GM21367 (cell line): ENCODE measurements at regions not wholly inside any gene's neighbourhood (a gene's known extent, or its start where the extent isn't known, plus 50 kb on each side); places are given as distances from the start of the nearest gene placed in this dataset.
"Not testable (repeated sequence)": the region's sequence is repeated elsewhere in the genome, so short reads cannot be mapped to it uniquely, and the experiment has no call there.

Source experiments
- ATAC-seq: cut with Tn5 transposase; IDR thresholded peaks from one replicate; pipeline ENCODE4 v1.9.1; 2021; ENCODE audit not compliant: unreplicated experiment

DNA sequence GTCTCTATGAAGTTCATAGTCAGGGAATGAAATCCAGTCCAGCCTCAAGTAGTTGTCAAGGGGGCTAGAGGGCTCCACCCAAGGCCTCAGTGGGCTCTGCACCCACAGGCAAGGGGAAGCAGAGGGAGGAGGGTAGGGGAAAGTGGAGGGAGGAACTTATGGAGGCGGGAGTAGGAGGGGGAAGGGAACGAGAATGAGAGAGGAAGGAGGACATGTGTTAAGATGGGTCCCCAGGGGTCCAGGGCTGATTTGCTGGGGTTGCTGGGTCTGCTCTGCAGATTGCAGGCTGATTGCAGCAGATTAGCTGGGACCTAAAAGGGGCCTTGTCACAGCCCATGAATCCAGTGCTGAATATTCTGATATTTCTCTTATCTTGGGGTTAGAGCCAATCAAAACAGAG is 166.9 kb upstream of the IL12B start:
- ATAC-seq, result no peak

DNA sequence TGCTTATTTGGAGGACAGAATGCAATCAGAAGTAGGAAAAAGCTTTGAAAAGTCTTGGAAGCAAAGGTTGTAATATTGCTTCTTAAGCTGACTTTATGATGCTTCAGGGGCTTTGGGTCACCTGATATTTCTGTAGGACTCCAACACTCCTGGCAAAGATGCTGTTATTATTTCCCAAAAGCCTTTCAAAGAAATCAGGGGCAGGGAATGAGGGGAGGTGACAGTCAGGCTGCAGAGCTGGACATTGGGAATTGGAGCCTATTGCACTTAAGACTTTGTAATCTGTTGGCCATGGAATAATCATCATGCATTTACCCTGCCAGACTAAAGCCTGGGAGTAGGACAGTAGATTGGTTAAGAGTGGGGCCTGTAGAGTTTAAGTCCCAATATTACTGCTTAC is 168.3 kb upstream of the IL12B start:
- no peak for ATAC-seq

DNA sequence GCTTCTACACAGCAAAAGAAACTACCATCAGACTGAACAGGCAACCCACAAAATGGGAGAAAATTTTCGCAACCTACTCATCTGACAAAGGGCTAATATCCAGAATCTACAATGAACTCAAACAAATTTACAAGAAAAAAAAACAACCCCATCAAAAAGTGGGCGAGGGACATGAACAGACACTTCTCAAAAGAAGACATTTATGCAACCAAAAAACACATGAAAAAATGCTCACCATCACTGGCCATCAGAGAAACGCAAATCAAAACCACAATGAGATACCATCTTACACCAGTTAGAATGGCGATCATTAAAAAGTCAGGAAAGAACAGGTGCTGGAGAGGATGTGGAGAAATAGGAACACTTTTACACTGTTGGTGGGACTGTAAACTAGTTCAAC is 171.8 kb upstream of the IL12B start:
- ATAC-seq, result not testable (repeated sequence)

DNA sequence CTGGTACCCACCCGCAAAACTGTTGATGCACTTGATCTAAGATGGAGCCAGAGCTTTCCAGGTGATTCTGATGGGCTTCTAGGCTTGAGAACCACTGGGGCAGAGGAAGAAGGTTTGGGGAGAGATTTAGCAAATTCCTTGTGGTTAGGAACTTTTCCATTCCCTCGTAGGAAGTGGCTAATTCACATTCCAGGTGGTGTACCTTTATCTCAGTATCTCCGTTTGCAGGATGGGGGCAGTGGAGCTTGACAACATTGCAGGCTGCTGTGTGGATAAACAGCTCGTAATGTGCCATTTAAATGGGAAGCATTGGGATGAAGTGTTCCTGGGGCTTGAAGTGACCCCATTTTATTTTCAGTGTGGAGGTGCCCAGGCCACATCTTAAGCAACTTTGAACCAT is 172.9 kb upstream of the IL12B start:
- no peak for ATAC-seq

DNA sequence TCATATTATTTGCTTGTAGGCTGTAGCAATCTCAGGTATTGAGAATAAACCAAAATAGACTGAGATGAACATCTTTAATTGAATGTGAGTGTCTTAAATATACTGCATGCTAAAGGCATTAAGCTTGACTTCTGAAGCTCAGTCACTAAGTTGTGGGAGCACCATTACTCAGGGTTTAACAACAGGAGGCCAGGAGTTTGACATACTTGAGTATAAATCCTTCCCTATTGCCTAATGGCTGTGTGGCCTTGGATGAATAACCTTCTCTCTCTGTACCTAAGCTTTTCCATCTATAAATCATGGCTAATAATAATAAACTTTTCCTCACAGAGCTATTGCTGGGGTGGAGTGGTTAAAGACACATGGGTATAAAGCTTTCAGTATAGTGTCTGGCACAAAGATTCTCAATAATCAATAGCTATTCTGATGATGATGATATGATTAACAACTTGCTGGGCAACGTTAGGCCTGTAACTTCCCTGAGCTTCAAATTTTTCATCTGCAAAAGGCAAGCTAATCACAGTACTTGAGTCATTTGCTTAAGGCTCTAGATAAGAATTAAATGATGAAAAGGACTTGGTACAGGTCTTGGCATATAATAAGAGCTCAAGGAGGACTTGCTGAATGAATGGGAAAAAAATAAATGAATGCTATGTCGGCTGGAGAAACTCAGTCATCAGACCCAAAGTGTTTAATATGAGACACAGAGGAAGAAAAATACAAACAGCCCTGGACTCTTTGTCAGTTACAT is 174.0 kb upstream of the IL12B start:
- ATAC-seq, result no peak

DNA sequence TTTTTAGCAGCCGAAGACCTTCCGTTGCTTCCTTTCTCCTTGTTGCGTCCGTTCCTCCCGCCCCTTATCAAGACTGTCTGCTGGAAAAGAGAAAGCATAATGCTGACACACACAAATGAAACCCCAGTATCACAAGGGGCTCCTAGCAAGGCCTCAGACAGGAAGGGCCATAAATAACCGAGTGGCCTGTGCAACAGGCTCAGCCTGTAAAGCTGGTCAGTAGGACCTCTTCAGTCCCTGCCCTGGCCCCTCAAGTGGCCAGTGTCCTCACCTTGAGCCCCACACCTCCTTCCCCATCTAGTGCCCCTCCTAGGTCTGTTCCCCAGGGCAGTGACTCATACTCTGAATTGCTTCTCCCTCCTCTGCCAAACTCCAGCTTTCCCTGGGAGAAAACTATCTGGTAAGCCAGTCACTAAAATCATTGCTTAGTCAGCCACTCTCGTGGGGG is 174.6 kb upstream of the IL12B start:
- ATAC-seq, result no peak

DNA sequence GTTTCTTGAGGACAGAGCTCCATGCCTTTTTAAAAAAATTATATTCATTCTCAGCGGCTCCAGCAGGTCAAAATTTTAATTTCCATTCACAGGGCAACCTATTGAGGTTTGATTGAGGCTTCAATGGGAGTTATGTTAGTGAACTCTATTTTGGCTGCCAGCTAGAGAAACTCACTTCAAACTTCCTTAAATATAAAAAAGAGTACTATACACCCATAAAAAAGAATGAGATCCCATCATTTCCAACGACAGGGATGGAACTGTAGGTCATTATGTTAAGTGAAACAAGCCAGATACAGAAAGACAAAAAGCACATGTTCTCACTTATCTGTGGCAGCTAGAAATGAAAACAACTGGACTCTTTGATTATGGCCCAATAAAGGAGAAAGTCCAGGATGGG is 176.8 kb upstream of the IL12B start:
- no peak for ATAC-seq

DNA sequence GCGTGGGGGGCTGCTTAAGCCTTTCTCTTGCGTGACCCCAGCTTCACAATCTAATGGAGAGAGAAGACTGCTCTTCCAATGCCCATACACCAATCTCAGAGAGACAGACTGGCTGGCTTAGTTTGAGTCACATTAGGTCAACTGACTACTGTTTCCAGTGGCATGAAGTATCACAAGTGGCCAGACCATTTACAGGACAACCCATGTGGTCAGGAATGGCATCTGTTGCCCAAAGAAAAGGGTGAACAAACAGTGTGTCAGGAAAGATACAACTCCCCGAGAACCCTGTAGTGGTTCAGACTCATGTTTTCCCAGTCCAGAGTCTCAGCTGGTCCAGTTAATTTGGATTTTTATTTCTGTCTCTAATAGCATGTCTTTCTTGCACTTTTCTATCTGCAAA is 177.4 kb upstream of the IL12B start:
- ATAC-seq, result no peak

DNA sequence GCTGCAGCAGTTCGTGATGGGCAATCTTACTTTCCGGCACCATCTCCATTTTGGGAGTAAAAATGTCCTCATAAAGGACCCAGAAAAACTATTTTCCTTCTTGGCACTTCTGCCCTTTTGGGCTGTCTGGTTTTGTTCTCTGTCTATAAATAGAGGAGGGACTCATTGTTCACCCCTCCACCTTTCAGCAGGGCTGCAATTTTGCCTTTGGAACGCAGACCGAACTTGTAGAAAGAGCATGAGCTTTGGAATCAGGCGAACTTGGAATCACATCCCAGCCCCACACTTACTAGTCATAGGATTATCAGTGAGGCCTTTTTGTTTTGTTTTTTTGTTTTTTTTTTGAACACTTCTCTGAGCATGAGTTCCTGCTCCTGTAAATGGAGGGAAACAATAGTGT is 178.1 kb upstream of the IL12B start:
- ATAC-seq, result no peak

DNA sequence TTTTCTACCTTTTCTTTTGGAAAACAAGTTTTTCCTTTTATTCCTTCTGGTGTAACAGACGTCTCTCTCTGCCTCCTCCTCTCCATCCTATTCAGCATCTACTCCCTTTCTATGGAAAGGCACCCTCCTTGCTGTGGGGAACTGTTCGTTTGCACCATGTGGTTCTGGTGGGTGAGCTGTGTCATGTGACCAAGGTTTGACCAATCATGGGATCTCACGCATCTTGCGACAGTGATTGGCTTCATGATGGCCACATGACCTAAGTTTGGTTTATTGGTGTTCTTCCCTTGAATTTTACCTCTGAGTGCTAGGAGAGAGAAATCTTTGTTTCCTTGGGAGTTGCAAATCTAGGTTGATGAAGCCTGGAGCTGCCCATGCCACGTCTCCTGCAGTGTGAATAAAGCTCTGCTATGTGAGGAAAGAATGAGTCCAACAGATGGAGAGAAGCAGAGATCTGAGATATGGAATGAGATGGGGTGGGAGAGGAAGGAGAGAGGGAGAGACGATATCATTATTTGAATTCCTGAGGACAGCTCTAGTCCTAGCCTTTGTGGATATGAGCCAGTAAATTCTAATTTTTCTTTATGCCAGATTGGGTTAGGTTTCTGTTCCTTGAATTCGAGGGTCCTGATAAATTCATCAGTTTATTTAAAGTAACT is 178.8 kb upstream of the IL12B start:
- ATAC-seq, result no peak

DNA sequence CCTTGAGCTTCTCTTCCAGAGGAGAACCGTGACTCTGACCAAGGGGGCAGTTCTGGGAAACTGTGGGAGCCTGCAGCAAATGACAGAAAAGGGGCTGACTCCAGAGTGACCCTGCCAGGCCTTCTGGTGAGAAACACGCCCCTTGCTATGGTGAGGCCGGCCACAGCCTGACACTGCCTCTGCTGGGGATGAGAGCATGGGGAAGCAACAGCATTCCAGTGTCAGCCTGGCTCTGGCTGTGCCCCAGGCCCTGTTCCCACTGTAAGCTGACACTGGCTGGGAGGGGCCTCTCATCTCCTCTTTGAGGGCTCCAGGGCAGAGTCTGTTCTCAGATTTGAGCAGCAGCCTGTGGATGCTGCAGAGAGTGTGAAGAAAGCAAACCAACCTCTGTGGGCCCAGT is 180.0 kb upstream of the IL12B start:
- no peak for ATAC-seq

DNA sequence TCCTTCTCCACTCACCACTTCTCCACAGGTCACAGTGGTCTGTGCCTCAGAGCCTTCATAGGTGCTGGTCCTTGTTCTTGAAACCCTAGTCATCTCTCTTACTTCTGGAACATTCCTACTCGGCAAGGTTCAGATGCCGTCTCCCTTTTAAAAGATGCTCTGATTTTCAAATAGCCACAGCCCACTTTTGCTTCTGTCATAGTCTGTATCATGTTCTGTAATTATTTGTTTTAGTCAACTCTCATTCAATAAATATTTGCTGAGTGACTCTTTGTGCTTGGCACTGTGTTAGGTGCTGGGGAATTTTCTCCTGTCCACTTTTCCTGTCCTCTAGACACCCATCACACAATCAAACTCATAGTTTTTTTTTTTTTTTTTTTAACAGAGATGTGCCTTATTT is 181.3 kb upstream of the IL12B start:
- no peak for ATAC-seq

DNA sequence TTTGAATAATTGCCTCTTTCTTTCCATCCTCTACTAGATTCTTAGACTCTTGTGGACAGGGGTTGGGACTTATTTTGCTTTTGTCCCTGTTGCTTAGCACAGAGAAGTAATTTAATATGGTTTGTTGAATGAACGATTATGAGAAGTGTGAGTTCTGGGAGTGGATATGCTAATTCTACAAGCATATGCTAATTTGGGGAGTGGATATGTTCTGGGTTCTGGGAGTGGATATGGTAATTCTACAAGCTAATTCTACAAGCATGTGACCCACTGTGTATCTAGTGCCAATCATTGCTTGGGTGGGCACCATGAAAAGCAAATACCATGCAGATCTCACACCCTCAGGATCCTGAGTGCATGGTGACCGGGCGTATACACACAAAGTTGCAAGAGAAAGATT is 181.8 kb upstream of the IL12B start:
- ATAC-seq, result no peak

DNA sequence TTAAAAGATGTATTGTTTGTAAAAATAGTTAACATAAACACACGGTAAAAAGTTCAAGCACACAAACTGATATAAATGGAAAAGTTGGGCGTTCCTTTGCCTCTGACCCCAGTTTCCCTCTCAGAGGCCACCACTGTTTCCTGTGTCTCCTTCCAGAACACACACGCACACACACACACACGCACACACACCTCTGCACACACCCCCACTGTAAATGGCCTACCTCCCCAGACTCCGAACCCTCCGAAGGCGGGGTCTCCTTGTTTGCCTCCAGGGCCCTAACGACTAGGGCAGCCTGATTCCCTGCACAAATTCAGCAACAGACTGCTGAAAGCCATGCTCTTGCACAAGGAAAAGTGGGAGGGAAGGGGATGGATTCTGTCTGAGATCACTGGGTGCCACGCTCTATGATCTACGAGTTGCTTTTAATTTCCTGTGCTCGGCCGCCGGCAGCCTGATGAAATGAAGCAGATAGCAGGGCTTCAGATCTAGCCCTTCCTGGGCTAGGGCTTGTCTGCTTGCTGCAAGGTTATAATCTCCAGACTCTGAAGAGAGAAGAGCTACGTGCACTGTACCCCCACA is 184.0 kb upstream of the IL12B start:
- no peak for ATAC-seq

DNA sequence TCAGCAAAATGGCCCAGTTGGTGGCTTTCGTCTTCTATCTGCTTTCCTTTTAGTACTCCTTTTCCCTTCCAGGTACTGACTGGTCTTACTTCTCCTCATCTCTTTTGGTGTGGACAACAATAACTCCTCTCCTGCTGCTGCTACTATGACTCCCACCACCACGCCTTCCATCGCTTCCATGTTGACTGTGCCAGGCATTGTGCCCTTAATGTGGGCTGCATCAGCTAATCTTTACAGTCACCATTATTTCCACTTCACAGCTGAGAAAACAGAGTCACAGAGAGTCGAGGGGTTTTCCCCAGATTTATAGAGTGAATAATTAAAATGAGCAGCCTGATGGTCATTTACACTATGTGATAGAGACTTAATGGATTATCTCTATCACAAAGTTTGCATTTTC is 184.9 kb upstream of the IL12B start:
- ATAC-seq, result no peak

DNA sequence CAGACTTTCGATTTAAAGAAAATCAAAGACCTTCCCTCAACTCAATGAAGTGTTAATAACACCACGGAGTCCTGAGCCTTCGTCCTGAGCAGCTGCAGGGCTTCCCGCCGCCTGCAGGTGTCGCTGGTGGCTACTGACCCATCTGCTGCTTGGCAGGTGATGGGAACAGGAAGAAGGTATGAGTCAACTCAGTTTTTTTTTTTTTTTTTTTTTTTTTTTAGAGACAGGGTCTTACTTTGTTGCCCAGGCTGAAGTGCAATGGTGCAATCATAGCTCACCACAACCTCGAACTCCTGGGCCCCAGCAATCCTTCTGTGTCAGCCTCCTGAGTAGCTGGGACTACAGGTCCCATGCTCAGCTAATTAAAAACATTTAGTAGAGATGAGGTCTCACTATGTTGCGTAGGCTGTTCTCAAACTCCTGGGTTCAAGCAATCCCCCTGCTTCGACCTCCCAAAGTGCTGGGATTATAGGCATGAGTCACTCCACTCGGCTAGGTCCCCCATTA is 185.7 kb upstream of the IL12B start:
- ATAC-seq, result peak; percentile 97

DNA sequence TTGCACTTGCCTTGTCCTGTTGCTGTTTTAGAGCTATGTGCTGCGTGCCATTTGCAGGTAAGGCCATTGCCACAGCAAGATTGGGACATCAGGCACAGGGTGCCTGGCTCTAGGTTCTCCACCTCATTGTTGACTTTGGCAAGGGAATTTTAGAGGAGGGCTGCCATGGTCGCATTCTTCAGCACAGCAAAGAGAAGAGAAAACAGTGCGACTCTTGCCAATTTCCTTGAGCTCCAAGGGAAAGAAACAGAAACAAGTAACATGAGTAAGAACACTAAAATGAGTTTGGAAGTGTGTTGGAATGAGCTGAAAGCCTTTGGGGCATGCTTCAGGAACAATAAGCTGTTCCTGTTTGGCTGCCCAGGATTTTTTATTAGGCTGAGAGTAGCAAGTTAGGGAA is 188.1 kb upstream of the IL12B start:
- no peak for ATAC-seq

DNA sequence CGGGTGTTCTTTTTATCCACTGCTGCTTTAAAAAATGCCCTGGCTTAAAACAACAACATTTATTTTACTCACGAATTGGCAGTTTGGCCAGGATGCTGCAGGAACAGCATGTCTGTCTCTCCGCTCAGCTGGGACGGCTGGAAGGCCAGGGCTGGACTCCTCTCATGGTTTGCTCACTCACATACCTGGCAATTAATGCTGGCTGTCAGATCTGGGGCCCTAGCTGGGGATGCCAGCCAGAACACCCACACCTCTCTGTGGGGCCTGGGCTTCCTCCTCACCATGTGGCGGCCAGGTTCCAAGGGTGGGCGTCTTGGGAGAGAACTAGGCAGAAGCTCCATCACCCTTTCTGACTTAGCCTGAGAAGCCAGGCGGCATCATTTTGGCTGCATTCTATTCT is 189.1 kb upstream of the IL12B start:
- no peak for ATAC-seq

DNA sequence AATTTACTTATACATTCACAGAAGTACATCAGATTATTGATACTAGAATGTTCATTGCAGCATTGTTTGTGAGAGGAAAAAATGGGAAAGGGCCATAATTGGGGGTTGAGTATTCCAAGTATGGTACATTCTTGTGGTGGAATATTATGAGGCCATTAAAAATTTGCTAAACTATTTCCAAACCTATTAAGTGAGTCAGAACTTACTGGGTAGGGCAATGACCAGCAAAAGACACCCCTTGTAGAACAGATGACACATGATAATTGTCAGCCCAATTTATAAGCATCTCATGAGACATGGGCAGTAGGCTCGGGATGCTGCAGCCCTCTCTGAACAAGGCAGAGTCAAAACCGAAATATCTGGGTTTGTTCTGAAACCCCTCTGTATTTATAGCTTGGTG is 192.6 kb upstream of the IL12B start:
- no peak for ATAC-seq

DNA sequence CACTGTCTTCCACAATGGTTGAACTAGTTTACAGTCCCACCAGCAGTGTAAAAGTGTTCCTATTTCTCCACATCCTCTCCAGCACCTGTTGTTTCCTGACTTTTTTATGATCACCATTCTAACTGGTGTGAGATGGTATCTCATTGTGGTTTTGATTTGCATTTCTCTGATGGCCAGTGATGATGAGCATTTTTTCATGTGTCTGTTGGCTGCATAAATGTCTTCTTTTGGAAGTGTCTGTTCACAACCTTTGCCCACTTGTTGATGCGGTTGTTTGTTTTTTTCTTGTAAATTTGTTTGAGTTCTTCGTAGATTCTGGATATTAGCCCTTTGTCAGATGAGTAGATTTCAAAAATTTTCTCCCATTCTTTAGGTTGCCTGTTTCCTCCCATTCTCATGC is 194.0 kb upstream of the IL12B start:
- ATAC-seq, result not testable (repeated sequence)

DNA sequence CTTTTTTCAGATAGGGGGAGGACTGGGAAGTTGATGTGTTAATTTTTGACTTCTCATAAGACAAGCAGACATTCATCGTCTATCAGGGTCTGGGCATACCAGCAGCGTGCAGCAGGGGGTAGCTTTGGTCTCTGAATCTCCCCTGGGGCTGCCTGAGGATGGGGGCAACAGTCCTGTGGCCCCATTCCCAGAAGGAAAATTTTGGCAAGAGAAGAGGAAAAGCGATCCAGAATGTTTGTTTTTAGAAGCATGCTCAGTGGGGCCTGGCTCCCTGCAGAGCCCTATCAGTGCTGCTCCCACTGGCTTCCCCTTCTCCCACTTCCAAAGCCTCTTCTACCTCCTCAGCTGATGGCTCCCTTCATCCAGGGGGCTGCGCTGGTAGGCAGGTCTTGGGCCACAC is 194.8 kb upstream of the IL12B start:
- ATAC-seq, result no peak

DNA sequence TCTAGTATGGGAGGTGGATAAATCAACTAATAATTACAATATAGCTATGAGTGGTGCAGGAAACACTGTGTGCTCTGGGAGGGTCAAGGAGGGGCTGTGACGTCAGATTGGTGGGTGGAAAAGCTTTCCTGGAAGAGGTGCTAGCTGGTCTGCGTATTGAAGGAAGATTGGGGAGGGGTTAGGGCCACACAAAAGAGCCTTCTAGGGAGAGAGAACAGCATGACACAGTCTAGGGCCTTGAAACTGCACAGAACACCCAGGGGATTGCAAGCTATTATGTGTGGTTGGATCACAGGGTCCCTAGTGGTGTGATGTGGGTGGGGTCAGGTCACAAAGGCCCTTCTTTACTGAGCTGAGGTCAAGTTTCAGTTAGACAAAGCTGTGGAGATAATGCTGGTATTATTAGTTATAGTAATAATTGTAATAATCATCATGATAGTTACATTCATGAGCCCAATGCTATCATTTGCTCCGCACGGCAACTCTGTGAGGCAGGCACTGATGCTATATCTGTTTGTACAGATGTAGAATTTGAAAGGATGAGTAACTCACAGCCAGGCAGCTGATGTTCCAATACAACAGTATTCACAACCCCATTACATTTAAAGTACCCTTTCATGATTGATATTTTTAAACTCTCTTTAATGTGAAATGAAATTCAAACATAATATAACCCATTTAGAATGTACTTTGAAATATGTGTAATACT is 197.4 kb upstream of the IL12B start:
- no peak for ATAC-seq
